NT2/D1 (cell line): ENCODE measurements at regions not wholly inside any gene's neighbourhood (a gene's known extent, or its start where the extent isn't known, plus 50 kb on each side); places are given as distances from the start of the nearest gene placed in this dataset.

Experiments used
- SUZ12 ChIP-seq: IDR thresholded peaks from 2 replicates; pipeline ENCODE4 v1.6.1; 2011; ENCODE audit not compliant: insufficient read length, insufficient read depth; ENCODE audit errors: extremely low read depth
- ZNF274 ChIP-seq: IDR thresholded peaks from 2 replicates; pipeline ENCODE4 v1.6.1; 2011; ENCODE audit warnings: mild to moderate bottlenecking, low read depth, low read length

- TF ChIP-seq ZNF274, result no peak
- TF ChIP-seq SUZ12, result no peak
Measured at GRCh38 chr9:13354733-13355132, 75.2 kb upstream of the MPDZ start.
